GM21447 (cell line): ENCODE measurements at regions not wholly inside any gene's neighbourhood (a gene's known extent, or its start where the extent isn't known, plus 50 kb on each side); places are given as distances from the start of the nearest gene placed in this dataset.

Experiments used
- ATAC-seq: cut with Tn5 transposase; IDR thresholded peaks from one replicate; pipeline ENCODE4 v1.9.1; 2021; ENCODE audit not compliant: unreplicated experiment

GRCh38 chrX:13266641-13267345 lies 53.1 kb downstream of the ATXN3L start:
- ATAC-seq = no peak

DNA sequence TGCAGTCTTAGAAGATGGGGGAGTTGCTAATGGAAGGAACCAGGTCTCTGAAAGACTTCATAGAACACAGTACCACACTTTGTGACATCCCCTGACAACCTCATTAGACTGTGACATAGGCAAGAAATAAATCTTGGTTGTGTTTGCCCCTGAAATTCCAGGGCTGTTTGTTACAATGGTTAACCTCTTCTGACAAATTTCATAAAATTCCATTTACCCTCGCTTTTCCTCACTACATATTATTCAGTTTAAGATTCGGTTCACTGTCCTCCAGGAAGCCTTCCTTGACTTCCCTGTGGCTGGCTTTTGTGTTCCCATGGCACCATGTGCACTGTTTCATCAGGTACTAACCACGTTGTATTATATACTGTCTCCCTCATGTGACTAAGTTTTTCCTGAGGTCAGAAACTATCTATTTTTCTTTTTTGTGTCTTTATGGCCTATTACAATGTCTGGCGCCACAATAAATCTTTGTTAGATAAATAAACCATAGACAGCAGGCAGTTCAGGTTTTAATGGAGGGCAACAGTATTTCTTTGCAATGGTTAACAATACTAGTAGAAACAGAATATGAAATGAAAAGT lies 54.2 kb downstream of the ATXN3L start:
- no peak for ATAC-seq

- ATAC-seq = no peak
These were observed 54.7 kb downstream of the ATXN3L start for GRCh38 chrX:13265111-13265510.

- peak; percentile 80 for ATAC-seq
These were observed 56.1 kb downstream of the ATXN3L start for GRCh38 chrX:13263560-13264251.

- no peak for ATAC-seq
These were observed 58.5 kb downstream of the ATXN3L start for GRCh38 chrX:13261348-13261747.

DNA sequence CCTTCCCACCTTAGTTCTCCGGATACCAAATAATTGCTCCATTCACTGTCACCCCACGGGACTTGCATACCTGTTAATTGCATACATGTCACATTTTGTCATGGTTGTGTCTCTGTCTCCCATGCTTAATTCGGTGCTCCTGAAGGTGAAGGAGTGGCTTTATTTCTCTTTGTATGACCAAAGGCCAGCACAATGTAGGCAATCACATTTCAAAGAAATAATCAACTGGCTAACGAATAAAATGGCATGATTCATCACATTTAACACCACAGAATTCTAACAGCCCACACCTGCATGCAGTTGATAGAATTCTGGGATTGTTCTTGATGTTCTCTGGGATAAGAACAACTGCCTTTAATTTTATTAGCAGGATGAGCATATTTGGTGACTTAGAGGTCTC lies 59.3 kb downstream of the ATXN3L start:
- ATAC-seq = no peak

GRCh38 chrX:13258725-13259124 lies 61.1 kb downstream of the ATXN3L start:
- no peak for ATAC-seq

GRCh38 chrX:13258052-13258444 lies 61.8 kb downstream of the ATXN3L start:
- no peak for ATAC-seq

DNA sequence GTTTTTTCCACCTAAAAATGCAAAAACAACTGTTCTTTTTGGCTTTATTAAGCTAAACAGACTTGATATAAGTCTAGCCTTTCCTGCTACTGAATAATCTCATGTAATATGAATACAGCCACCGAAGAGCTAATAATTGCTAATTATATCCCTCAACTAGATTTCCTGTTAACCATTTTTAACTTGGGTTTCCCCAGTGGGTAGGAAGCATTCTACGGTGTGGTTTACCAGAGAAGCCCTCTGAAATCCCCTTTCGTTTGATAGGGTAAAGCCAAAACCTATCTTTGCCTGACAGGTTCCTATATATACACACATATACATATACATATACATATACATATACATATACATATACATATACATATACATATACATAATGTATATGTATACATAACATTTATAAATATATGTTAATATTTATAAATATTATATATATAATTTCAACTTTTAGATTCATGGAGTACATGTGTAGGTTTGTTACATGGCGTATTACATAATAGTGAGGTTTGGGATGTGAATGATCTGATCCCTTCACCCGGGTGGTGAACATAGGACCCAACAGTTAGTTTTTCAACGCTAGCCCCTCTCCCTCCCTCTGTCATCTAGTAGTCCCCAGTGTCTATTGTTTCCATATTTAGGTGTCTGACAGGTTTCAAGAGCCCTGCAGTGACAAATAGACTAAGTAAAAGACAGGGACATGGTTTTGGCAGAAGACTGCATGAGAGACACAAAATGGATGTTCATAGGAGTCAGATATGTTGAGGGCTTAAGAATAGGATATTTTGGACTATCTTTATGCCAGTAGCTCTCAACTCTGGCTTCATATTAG lies 62.4 kb downstream of the ATXN3L start:
- ATAC-seq = peak; percentile 53

- no peak for ATAC-seq
These were observed 63.2 kb downstream of the ATXN3L start for GRCh38 chrX:13256603-13257002.

DNA sequence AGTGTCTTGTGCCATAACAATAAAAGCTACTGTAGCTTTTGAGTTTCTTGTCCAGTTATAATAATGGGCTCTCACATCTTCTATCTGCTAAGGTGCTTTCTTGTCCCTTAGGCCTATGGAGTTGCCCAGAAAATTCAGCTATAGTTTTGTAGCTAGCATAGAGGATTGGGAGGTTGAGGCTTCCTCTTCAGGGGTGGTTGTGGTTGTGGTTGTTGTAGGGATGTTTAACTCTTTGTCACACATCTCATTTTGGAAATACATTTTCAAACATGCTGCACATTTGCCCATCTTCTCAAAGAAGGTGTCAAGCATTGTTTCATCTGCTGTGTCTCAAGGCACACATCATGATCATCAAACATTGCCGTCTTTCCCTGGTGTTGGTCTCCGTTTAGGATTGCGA lies 65.0 kb downstream of the ATXN3L start:
- peak; percentile 1 for ATAC-seq

DNA sequence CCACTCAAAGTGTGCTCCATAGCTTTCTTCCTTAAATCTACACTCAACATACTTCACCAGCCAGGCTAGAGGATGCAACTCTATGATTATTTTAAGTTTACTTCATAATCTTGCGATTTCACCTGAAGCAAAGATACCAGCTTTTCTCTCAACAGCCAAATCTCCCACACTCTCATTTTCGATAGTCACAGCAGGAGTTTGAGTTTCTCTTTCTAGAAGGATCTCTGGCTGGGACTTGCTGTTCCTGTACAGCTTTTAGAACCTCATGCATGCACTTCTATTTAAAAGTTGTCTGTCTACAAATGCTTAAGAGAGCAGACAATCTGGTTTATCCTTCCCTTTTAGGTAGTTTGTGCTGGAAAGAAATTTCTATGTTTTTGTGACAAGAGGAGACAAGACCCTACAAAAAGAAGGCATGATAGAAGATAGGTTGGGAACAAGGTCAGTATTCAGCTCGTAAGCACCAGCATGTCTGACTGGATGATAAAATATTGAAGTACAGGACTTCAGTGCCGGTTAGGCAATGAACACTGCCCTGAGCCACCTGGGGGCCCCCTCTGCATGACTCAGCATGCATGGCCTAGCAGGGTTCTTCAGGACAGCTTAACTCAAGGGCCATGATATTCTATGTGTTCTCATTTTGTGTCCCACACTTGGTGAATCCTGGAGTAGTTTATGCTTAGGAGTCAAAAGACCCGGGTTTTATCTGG lies 65.6 kb downstream of the ATXN3L start:
- peak; percentile 53 for ATAC-seq

DNA sequence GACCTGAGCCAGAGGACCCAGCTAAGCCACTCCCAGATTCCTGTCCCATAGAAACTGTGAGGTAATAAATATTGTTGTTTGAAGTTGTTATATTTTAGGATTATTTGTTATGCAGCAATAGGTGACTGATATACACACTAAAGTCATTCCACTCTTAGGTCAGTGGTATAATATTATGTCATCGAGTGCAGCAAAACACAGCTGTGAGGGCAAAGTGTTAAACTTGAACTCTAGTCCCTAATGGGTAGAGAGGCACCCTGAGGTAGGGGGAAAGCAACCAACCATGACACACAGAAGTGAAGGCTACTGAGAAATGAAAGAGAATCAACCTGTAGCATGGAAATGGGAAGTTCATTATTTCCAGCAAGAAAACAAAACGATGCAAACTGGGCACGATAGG lies 66.6 kb downstream of the ATXN3L start:
- ATAC-seq = no peak

DNA sequence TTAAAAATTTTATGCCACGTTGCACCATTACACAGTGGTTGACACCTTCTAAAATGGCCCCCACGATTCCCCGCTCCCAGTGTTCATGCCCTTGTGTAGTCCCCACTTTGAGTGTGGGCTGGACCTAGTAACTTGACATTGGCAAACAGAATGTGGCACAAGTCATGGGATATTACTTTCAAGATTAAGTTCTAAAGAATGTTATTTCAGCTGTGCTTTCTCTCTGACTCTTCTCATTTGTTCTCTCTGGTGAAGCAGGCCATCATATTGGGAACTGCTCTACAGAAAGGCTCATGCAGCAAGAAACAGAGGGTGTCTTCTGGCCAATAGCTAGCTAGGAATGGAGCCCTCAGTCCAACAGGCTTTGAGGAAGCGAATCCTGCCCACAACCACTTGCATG lies 67.1 kb downstream of the ATXN3L start:
- no peak for ATAC-seq

DNA sequence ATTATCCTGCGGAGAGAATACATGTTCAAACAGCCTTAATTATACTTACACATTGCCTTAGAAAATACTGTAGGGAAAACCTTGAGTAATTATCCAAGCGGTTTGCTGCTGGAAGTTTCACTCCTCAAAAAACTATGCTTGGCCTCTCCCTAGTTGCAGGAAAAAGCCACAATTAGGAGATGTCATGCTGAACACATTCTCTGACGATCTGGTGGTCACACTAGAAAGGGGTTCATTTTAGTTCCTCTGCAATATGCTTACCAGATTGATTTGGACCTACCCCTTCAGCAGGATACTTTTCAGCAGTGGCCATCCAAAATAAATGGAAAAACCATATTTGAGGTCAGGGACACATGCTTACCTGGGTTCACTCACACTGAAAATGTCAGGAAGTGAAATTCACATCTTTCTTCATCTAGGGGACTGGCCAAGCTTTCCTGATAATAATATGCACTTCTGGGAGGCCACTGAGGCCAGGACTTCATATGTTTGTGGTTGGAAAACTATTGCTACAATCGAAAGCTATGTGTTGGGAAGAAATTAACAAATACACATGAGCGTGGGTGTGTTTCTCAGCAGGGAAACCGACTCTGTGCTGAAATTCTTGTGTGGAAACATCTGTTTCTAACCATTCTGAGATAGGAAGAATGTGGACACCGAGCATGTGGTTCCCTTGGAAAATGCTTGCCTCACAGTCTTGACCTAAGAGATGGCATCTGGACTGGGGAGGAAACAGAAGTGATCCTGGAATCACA lies 68.8 kb downstream of the ATXN3L start:
- ATAC-seq = no peak

DNA sequence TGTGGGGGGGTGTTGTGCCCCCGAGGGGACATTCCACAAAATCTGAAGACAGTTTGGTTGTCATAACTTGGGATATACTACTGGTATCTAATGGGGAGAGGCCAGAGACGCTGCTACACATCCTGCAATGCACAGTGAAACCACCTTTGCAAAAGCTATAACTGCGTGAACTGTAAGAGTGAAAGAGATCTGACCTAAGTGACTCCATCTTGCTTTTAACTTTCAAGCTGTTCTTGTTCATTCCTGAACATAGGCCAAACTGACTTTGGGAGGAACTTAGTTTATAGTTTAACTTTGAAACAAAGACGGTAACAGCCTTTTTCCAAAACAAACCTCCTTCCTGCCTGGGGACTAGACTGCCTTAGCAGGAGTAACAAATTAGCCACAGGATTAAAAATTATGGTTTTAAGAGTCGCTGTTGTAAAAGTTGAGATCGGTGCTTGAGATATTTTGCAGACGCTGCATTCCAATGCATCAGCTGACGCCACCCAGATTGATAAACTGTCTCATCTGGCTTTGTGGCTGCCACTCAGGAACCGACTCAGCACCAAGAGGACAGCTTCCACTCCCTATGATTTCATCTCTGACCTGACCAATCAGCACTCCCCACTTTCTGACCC lies 70.9 kb downstream of the ATXN3L start:
- ATAC-seq = no peak

DNA sequence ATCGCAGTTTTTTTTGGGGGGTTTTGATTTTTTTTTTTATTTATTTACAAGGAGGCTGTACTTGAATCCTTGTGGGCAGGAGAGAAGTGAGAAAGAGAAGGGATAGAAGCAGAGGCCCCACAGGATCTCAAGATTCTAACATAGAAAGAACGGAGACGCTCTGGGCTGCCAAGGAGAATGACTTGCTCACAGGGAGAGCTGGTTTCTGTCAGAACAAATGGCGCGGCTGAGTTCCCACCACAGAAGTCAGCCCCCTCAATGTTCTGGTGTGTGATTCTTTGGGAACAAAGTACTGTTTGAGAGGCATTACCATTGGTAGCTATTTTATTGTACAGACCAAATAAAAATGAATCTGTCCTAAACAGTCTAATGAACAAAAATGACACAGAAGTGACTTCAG lies 80.6 kb downstream of the ATXN3L start:
- ATAC-seq = no peak

DNA sequence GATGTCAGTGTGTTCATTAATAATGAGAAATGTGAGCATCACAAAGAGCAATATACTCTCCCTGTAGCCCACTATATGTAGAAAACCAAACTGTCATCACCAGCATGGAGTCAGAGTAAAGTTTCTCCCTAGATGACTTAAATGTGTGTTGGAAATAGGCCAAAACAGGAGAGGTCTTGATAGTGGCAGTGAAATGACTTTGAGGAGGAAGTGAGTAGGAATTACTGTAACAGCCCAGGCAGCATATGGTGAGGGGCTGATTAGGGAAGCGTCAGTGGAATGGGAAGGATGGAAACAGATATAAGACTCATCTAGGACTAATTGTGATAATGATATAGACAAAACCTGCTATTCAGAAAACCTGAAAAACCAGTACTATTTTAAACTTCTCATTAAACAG lies 83.9 kb downstream of the ATXN3L start:
- ATAC-seq = no peak

GRCh38 chrX:13232484-13232883 lies 87.4 kb downstream of the ATXN3L start:
- no peak for ATAC-seq

GRCh38 chrX:13226214-13226613 lies 93.6 kb downstream of the ATXN3L start:
- no peak for ATAC-seq
